HG02852 (cell line): ENCODE measurements at regions not wholly inside any gene's neighbourhood (a gene's known extent, or its start where the extent isn't known, plus 50 kb on each side); places are given as distances from the start of the nearest gene placed in this dataset.
"Not testable (repeated sequence)": the region's sequence is repeated elsewhere in the genome, so short reads cannot be mapped to it uniquely, and the experiment has no call there.

Experiments
- ATAC-seq: cut with Tn5 transposase; IDR thresholded peaks from one replicate; pipeline ENCODE4 v1.9.1; 2021; ENCODE audit warnings: mild to moderate bottlenecking, moderate library complexity; ENCODE audit not compliant: unreplicated experiment

DNA sequence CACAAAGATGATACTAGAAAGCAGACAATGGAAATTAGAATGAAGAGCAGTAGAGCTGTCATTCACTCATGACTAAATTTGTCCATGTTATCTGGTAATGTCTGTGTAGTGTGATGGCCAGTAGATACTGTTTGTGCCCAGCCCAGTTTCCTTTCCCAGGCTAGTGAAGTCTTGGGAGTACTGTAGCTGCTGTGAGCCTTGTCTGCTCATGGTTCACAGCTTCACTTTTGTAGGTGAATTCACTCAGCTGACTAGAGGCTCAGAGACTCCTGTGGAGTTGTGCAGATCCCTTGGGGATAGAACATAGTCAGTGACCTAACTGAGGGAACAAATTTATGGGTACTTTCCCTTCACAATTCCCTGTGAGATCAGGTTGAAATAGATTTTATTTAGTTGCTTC lies 572.5 kb downstream of the ARL4A start:
- no peak for ATAC-seq

DNA sequence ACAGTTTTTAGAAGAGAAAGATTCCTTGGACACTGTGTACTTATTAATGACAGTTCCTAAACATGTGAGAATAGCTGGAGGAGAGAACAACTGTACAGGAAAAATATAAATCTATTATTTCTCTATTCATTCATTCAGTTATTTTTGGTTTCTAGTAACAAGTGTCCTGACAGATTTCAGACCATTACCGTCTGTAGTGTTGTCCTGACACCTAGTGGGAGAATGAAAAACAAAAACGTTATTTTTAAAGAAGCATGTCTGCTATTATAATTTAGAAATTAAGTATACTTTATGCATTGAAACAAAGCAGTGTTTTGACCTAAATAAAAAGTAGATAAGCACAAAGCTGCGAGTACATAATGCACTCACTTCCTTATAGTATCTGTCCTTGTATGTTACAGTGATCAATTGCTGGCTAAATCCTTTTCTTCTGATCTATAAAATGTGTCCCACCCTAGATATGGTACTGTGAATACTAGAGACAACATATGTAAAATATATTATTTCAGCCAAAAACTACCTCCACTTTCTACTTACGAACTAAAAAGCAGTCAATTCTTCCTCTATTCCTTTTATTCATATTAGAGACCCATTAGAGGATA lies 575.6 kb downstream of the ARL4A start:
- peak; percentile 51 for ATAC-seq

DNA sequence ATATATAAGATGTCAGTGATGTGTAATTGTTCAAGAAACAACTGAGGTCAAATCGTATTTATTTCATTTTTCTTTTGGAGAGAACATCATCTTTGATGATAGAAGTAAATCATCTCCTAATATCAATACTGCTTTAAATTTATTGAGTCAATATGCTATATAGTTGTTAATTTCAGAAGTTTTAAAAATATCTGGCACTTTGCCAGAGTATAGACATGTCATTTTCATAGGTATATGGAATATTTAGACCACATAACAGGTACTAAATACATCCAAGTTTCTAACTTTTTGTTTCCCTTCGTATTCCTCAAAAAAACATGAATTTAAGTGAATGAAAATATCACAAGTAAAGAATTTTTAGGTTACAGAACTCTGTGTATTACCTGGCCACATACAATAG lies 577.8 kb downstream of the ARL4A start:
- ATAC-seq: no peak

DNA sequence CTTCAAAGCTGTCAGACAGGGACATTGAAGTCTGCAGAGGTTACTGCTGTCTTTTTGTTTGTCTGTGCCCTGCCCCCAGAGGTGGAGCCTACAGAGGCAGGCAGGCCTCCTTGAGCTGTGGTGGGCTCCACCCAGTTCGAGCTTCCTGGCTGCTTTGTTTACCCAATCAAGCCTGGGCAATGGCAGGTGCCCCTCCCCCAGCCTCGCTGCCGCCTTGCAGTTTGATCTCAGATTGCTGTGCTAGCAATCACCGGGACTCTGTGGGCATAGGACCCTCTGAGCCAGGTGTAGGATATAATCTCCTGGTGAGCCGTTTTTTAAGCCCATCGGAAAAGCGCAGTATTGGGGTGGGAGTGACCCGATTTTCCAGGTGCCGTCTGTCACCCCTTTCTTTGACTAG lies 586.8 kb downstream of the ARL4A start:
- not testable (repeated sequence) for ATAC-seq

DNA sequence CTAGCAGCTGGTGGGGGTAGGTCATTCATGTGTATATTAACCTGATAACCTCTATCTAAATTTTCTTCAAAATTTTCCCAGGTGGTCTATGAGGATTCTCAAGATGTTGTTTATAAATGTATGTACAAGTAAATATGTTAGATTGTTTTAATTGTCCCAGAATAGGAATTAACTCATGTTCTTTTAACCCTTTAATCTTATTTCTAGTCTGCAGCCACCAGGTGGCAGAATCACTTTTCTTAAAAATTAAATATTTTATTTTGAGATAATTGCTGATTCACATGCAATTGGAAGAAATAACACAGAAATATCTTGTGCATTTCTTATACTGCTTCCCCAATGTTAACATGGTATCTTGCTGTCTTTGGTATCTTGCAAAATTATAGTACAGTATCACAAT lies 589.5 kb downstream of the ARL4A start:
- no peak for ATAC-seq

DNA sequence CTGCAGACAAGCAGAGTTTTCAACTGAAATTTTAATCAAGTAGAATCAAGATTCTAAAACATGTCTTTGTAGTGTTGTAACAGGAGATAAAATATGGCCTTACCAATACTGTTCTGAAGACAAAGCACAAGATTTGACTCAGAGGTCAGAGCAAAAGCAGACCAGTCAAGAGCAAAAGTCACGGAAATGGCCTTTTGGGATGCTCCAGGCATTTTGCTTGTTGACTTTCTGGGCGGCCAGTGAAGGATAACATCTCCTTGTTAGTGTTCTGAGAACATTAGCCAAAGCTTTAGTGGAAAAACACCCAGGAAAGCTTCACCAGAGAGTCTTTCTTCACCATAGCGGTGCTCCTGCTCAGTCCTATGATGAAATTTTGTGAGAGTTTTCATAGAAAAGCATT lies 590.6 kb downstream of the ARL4A start:
- ATAC-seq: no peak

DNA sequence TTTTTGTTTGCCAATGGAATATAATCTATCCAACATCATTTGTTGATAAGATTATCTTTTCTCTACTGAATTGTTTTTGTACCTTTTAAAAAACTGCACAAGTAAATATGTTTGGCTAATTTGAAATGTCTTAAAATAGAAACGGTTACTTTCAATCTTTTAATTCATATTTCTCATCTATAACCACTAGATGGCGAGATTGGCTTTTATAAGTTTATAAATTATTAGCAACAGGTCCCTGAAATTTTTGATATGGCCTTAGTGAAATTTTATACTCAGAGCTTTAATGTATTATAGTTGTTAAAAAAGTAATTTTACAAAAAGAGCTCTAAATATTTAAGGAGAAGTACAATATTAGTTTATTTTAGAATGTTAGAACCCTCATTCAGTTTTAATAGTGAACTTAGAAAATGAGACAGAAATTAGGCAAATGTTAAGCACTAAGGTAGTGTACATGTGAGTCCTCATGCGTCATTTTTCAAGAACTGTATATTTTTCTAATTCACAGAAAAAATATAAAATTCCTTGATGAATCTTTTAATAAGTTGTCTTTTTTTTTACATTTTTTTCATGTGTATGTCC lies 592.5 kb downstream of the ARL4A start:
- no peak for ATAC-seq

DNA sequence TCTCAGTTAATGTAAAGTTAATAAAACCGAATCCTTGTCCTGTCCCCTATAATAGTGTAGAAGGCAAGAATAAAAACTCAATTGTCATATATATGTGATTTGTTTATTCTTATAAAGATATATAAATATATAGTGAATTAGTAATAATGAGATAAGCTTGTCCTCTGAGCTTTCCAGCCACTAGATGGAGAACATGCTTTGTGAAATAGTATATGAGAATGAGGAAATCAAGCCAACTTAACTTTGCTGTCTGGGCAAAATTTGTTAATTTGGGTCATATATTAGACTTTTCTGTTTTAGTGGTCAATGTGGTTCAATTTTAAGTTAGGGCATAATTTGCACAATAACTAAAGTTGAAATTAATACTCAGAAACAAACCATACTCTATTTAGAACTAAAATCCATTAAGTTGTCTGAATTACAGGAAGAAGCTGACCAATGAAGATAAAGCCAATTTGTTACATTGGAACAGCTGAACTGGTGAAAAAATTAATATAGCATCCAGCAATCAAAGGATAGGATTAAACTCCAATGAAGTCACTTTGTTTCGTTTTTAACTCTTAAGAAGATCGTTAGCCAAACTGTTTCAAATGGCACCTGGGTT lies 595.0 kb downstream of the ARL4A start:
- ATAC-seq: no peak

DNA sequence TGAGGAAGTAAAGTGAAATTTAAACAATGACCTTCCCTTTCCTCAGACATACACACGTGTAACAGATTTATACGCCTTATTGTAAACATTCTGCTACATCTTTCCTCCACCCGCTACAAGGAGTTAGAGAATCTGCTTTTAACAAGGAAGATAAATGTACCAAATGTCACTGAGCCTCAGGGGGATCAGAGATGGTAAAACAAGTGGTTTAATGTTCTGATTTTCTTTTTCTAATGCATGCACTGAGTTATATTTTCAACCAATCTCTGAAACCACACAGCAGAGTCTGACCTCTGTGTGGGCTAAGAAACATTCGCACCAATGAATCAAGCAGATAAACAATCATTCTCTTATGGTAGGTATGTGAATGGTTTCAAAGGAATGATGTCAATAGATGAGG lies 599.5 kb downstream of the ARL4A start:
- no peak for ATAC-seq

DNA sequence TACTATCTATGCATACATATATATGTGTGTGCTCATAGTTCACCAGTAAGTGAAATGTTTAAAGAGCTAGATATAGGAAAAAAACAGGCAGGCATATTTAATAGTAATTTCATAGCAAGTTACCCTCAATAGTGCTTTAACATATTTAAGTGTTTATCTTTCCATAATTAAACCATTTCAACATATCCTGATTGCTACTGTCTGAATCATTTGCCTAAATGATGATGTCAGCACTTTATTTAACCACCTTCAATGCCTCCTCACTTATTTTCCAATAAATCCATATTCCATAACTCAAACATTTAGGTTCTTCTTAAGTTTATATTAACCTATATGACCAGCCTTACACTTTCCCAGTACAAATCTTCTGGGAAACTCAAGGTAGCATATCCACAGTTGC lies 601.1 kb downstream of the ARL4A start:
- ATAC-seq: no peak

DNA sequence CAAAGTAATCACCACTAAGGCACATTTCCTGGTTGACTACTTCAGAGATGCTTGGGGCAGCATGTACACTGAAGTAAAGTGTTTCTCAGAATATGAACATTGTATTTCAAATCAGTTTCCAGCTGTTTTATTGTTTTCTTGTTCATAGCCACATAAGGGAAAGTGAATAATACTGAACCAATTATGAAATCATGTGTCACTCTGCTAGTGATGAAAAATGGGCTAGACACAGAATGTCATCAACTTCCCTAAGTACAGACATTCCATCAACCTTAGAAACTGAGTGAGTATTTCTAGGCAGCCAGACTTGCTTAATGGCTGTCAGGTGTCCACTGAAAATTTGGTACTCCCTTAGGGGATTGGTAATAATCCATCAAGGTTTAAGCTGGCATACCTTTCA lies 603.5 kb downstream of the ARL4A start:
- no peak for ATAC-seq

DNA sequence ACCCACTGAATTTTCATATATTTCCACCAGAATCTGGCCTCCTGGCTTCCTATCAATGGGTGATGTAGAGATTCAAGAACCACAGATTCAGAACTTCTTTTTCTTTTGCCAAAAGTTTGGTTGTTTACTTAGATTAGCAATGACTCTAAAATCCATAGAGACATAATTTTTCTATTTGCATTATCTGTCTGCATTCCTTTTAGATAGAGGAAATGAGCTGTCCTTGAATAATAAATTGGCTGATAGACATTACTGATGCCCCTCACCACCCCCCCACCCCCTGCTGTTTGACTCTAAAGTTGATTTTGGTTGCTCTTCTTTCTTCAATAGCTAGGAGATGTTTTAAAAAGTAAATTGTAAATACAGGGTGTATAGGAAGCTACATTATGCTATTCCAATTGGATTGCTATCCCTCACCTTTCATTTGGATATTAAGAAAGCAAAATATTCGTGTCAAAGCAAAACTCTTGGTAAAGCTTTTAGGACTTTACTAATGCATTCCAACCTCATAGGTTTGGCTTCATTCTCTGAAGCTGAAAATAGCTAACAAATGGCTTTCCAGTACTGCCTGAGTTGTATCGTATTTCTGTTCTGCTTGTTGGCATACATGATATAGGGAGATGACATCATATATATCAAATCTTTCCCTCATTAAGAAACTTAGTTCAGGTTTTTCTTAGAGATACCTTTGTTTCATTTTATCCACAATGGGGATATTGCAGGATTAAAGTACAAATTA lies 606.0 kb downstream of the ARL4A start:
- ATAC-seq: no peak

DNA sequence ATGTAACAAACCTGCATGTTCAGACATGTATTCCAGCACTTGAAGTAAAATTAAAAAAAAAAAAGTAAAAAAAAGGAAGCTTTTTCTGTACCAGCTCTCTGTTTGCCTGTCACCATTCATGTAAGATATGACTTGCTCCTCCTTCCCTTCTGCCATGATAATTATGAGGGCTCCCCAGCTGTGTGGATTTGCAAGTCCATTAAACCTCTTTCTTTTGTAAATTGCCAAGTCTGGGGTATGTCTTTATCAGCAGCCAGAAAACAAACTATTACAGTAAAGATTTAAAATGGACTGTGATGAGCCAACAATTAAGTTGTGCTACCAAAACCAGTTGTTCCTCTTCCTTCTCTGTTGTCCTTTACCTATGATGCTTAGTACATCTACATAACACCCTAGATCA lies 619.6 kb downstream of the ARL4A start:
- no peak for ATAC-seq

DNA sequence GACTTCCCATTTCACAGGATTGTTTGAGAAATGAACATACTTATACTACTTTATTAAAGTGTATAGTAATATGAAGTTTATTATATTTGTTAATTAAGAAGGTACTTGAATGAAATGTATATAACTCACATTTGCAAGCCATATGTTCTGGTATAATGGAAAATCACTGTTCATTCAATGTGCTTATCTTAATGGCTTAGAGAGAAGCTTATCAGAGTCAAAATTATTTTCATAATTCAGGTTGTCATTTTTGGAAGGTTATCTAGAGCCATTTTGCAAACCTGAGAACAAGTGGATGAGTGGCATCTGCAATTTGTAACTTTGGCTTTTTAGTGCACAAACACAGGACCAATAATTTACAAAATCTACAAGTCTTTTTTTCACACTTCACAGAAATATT lies 621.0 kb downstream of the ARL4A start:
- no peak for ATAC-seq

DNA sequence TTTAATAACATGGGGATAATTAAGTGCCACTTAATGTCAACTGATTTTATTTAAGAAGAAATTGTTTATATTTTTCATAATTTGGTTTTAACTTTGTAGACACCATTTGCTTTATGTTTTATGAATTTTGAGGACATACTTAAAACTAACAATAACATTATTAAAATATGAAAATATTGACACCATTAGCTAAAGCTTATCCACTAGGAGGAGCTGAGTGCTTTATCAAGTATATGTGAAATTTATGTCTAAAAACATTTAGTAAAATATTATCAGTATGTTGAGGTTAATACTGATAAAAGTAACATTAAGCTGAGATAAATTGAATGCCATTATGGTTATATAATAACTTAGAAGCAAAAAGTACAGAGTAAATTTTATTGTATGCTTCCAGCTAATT lies 622.1 kb downstream of the ARL4A start:
- ATAC-seq: no peak

DNA sequence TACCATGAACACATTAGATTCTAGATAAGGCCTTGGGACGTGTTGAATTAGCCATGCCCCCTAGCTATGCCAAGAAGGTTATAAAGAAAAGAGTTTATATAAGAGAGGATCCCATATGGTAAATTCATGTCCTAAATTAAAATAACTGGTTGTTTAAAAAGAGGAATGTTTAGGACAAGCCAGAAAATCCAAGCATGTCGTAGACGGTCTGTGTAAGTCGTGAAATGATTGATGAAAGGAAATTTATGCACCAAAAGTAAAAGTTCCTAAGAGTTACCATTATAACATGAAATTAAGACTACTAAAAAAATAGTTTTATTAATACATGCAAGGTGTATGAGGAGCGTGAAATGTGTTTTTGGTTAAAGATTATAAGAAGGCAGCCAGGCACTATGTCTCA lies 624.9 kb downstream of the ARL4A start:
- ATAC-seq: no peak

DNA sequence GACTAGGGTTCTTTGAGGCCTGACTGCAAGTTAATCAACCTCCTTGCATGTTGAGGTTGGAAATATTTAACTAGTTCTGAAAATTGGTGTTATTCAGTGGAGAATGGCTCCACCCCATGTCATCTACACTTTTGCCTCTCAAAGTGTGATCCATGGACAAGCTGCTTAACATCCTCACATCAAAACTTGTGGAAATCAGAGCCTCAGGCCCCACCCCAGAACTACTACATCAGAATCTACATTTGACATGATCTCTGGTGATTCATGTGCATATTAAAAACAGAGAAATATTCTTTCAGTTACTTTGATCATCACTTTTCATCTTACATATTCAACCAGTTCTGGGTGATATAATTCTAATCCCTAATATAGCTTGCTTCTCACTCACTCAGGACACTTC lies 632.9 kb downstream of the ARL4A start:
- no peak for ATAC-seq

DNA sequence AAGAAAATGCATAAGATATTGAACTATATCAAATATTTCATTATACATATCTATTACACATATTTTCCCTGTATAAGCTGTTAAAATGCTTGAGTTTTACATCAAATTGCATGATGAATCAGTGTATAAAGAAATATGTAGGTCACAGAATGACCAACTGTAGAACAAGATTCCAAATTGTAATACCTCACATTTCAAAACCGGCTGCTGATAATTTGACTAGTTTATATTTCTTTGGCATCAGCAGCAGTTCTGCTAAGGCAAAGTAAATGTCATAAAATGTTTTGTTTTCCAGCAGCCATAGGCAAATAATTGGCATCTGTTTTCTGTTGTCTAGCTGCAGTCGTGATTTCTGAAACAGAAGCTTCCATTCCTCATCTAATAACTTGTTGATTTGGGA lies 633.9 kb downstream of the ARL4A start:
- ATAC-seq: no peak

DNA sequence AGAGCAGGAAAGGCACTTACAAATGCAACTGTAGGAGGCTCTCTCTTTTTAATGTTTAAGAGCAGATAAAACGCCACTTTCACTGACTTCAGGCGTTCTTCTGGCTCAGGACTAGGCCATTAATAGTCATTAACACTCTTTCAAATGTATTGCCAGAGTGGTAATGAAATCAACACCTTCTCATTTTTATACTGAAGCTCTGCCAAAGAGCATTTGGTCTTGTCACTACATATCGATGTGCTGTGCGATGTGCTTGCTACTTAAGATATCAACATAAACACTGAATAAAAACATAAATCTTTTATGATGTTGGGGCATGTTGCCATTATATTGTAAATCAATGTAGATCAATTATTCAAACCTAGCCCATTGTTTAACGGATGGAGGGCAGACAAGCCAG lies 634.7 kb downstream of the ARL4A start:
- ATAC-seq: no peak

DNA sequence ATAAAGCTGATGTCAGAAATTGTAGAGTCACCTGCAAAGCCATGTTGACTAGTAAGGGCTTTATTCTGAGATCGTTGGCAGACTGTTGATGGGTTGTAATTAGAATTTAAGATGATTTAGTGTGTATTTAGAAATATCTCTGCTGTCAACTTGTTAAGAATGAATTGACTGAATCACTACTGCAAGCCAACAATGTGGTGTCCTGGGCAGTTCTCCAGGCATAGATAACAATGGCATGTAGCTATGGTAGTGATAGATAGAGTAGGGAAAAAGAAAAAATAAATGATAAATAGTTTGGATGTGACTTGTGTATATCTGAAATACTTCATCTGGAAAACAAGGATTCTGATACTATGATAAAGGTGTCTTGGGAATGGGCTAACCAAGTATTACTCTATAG lies 640.2 kb downstream of the ARL4A start:
- no peak for ATAC-seq

DNA sequence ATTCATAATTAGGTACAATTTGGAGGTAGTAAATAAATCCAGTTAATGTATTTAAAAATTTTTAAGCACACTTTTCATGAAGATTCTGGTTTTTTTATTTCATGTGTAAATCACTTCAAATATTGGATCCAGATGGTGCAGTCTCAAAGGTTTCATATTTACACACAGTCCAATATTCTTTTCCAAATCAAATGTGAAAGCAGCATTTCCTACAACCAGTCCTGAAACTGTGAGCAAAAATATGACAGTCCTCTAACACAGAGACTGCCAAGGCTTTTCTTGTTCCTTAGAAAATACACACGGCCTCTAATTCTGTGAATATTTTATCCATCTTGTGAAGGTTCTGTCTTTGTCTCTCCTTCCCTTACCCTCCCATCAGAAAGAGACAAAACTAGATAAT lies 645.9 kb downstream of the ARL4A start:
- ATAC-seq: no peak

DNA sequence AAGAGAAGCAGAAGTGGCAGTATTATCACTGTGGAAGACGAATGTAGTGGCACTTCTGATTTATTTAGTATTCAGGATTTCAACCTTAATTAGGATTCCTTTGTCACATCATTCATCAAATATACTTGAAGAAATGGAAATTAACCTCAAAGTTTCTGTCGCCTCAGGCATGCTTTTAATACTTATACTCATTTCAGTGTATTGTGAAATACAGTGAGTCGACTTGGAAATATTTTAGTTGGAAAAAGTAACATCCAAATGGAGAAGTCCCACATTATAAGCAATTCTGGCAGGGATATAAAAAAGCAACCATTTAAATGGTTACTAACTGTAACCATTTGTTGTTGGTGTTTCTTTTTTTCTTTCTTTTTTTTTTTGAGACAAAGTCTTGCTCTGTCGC lies 648.8 kb downstream of the ARL4A start:
- no peak for ATAC-seq
